ENCODE measurements at regions not wholly inside any gene's neighbourhood (a gene's known extent, or its start where the extent isn't known, plus 50 kb on each side); places are given as distances from the start of the nearest gene placed in this dataset.

DNA sequence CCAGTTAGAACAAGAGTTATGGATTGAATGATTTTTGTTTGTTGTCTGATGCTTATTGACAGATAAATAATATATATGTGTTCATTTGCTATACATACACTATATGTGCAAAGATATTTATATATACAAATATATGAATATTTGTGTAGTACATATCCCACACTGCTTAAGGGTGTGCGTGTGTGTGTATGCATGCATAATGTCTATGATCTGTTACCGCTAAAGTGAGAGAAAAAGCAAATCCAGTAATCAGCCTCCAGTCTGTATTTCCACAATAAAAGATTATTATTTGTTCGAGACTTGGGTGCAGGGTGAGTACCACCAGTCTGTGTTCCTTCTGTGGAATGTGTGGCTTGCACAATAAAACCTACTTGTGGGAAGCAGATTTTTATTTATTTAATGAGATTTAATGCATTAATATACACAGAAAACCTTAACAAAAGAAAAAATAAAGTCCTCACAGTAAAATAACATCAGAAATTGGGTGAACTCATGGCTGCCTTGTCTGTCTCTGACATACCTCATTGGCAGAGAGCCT lies 366.0 kb upstream of the TBL1XR1 start:
- FAIRE-seq (no peak), DNase-seq (ENCODE audit: low read depth) (no peak)
- Histone ChIP-seq H3K36me3 (ENCODE audit: control insufficient read depth, insufficient read depth, low read length) (no peaks in the 10 kb centered on the region), H3K4me3 (ENCODE audit: low read depth, low read length) (no peak overlapping the region), H3K27me3 (ENCODE audit: control insufficient read depth, insufficient read depth, low read length) (no peaks in the 10 kb centered on the region)
- TF ChIP-seq, protein P1, sequence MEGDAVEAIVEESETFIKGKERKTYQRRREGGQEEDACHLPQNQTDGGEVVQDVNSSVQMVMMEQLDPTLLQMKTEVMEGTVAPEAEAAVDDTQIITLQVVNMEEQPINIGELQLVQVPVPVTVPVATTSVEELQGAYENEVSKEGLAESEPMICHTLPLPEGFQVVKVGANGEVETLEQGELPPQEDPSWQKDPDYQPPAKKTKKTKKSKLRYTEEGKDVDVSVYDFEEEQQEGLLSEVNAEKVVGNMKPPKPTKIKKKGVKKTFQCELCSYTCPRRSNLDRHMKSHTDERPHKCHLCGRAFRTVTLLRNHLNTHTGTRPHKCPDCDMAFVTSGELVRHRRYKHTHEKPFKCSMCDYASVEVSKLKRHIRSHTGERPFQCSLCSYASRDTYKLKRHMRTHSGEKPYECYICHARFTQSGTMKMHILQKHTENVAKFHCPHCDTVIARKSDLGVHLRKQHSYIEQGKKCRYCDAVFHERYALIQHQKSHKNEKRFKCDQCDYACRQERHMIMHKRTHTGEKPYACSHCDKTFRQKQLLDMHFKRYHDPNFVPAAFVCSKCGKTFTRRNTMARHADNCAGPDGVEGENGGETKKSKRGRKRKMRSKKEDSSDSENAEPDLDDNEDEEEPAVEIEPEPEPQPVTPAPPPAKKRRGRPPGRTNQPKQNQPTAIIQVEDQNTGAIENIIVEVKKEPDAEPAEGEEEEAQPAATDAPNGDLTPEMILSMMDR (IDR thresholded peaks at IDR 0.05; ENCODE audit: insufficient read depth, low read length, severe bottlenecking): no peak

DNA sequence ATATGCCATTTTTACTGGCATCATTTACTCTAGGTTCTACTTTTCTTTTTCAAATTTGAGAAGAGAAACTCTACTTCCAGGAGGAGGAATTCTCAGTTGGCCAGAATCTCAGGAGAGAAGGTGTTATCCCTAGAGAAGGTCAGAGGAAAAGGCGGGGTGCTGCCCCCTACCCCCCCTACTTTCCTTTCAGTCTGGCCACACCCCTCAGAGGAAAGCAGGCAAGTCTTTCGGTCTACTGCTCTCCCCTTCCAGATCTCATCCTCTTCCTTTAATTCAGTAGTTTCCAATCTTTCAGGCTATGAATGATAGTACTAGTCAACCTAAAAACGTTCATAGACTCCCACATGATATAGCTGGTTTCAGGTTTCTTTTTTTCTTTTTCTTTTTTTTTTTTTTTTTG lies 366.5 kb upstream of the TBL1XR1 start:
- TF ChIP-seq, protein P1 (IDR thresholded peaks at IDR 0.05; ENCODE audit: insufficient read depth, low read length, severe bottlenecking): no peak
- no peaks in the 10 kb centered on the region for H3K27me3 ChIP-seq (ENCODE audit: control insufficient read depth, insufficient read depth, low read length)
- no peak for FAIRE-seq
- no peaks in the 10 kb centered on the region for H3K36me3 ChIP-seq (ENCODE audit: control insufficient read depth, insufficient read depth, low read length)
- no peak for DNase-seq (ENCODE audit: low read depth)
- no peak overlapping the region for H3K4me3 ChIP-seq (ENCODE audit: low read depth, low read length)

DNA sequence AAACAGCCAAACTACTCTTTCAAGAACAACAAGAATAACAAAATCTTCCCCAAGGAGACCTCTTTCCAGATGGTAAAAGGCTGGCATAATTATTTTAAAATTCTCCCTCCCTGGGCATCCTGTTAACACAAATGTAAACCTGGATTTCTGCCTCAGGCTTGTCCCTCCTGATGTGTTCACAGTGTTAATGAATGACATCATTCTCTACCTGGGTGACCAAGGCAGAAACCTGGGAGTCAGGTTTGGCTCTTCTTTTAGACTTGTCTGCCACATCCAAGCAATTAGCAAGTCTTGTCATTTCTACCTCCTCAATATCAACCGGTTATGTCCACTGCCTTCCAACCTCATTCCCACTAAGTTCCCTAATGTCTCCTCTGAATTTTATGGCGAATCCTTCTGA lies 368.7 kb upstream of the TBL1XR1 start:
- peak; percentile 55 for DNase-seq (ENCODE audit: low read depth)
- Histone ChIP-seq H3K27me3 (ENCODE audit: control insufficient read depth, insufficient read depth, low read length) (no peaks in the 10 kb centered on the region), H3K4me3 (ENCODE audit: low read depth, low read length) (no peak overlapping the region), H3K36me3 (ENCODE audit: control insufficient read depth, insufficient read depth, low read length) (no peaks in the 10 kb centered on the region)
- TF ChIP-seq, protein P1 (IDR thresholded peaks at IDR 0.05; ENCODE audit: insufficient read depth, low read length, severe bottlenecking): no peak
- no peak for FAIRE-seq

DNA sequence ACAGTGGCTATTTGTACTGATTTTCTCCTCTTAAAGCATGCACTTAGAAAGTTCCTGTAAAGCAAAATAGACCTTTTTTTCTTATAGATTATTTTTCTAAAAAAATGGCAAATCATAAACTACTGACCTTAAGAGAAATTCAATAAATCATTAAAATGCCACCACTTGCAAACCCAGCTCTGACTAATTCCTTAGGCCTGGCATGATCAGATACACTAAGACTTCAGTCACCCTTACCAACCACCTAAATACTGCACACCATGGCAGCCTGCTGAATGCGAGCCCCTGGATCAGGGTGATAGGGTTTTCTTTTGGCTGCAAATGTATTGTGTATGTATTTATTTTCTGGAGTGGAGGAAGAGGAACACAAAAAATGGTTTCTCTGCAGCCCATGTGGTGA lies 370.6 kb upstream of the TBL1XR1 start:
- DNase-seq (ENCODE audit: low read depth): peak; percentile 50

DNA sequence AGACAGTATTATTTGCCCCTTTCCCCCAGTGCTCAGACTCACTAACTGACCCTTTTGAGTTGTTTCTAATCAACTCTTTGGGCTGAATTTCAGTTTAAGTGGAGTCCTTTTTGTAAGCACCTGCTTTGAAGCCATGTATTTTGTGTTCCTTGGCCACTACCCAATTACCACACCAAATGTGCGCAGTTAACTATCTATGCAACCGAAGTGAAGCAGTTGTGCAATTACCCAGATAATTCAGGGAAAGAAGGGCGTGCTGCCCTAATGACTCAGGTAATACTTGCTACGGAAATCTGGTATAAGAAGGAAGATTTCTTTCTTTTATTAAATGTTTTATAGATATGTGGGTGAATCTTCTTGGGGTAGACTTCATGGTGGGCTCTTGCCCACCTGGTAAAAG lies 371.9 kb upstream of the TBL1XR1 start:
- H3K27me3 ChIP-seq (ENCODE audit: control insufficient read depth, insufficient read depth, low read length): no peaks in the 10 kb centered on the region
- TF ChIP-seq, protein P1 (IDR thresholded peaks at IDR 0.05; ENCODE audit: insufficient read depth, low read length, severe bottlenecking): no peak
- no peak overlapping the region for H3K4me3 ChIP-seq (ENCODE audit: low read depth, low read length)
- H3K36me3 ChIP-seq (ENCODE audit: control insufficient read depth, insufficient read depth, low read length): no peaks in the 10 kb centered on the region
- DNase-seq (ENCODE audit: low read depth) (peak; percentile 85), FAIRE-seq (no peak)

More for the DNA sequence above, 370.6 kb upstream of the TBL1XR1 start:
- Histone ChIP-seq H3K27me3 (ENCODE audit: control insufficient read depth, insufficient read depth, low read length) (no peaks in the 10 kb centered on the region), H3K36me3 (ENCODE audit: control insufficient read depth, insufficient read depth, low read length) (no peaks in the 10 kb centered on the region), H3K4me3 (ENCODE audit: low read depth, low read length) (no peak overlapping the region)
- FAIRE-seq: no peak
- TF ChIP-seq, protein P1 (IDR thresholded peaks at IDR 0.05; ENCODE audit: insufficient read depth, low read length, severe bottlenecking): no peak
